T-helper 2 cell (primary cell): ENCODE measurements at regions not wholly inside any gene's neighbourhood (a gene's known extent, or its start where the extent isn't known, plus 50 kb on each side); places are given as distances from the start of the nearest gene placed in this dataset.
A peak's percentile ranks its signal among the peaks of the same experiment; 100 is the strongest.

Source experiments
- DNase-seq, 5 experiments: peaks; one replicate each; pipeline versions ENCODE4 v3.0.0 to v3.0.0-alpha.2; 2012 to 2022

DNA sequence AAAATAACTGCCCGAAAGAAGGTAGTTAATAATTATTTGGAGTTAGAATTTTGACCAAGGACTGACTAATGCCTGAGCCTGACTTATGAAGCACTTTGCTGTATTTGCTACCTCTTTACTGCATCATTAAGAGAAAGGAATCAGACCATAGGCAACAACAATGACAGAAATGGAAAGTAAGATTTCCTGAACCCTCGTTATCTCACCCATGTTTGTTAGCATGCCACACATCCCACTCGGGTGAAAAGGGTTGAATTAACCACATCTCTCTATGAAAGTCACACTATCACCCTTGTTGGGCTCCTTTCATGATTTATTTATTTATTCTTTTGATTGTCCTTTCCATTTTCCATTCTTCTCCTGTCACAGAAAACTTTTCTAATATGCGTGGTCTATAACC lies 59.6 kb downstream of the OLIG3 start:
- peak in 1 of 5 experiments; percentile 60 for DNase-seq

DNA sequence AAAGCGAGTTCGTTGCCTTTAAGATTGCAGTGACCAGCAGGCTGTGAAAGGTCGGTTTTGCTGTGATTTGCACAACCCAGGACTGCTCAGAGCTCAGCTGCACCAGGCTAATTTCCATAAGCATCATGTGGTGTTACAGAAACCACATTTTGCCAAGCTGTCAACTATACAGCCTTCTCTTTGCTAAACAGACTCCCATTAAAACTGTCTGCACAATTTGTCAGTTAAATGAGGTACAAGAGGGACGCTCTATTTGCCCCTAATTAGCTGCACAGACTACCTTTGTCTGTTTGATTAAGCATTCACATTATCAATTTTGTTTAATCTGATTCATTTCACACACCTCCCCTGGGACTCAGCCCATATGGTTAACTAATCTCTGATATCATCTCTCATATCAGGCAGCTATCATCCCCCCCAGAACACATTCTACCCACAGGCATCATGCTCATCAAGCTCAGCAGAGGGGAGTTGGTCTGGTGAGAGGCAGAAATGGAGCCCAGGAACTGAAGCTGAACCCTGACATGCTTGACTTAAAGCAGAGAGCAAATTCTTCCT lies 62.1 kb downstream of the OLIG3 start:
- peak in 1 of 5 experiments; percentile 51 for DNase-seq

DNA sequence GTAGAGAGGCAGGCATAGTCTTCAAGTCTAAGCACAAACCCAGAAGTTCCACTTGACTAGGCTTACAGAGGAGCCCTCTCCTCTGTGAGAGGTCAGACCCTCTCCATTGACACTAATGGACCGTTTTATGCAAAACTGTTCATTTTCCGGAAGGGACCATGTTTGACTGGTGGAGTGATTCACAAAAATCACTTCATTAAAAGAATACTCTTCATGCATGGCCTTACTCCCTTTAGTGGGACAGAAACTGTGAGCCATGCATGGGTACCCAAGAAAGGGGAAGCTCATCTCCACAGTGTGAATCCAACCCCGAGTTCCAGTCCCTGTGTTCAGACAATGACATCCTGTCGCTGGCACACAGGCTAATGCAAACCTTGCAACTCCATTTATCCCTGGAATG lies 63.2 kb downstream of the OLIG3 start:
- no peak for DNase-seq

DNA sequence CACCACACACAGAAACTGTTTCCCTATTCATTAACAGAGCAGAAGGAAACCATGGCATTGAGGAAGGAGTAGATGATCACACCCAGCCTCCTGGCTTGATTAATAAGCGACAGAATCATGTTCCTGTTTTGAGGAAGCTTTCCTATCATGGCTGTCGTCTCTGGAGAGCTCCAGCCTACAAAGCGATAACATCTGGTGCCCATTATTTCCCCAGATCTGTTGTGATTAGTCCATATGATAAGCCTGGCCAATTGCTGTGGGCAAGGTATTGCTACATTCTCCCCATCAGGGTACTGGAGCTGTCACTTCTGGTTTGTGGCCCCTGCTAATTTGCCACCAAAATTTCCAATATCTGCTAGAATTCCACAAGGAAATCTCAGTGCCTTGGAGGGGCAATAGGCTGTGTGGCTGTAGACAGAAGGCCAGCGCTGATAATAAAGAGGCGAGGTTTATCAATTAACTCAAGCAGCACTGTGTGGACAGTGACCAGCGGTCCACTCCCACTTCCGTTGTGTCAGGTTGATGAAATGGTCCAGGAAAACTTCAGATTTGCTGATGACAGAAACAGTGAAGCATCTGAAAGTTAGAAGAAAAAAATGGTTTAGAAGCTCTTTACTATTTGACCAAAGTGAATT lies 66.4 kb downstream of the OLIG3 start:
- DNase-seq, result no peak

DNA sequence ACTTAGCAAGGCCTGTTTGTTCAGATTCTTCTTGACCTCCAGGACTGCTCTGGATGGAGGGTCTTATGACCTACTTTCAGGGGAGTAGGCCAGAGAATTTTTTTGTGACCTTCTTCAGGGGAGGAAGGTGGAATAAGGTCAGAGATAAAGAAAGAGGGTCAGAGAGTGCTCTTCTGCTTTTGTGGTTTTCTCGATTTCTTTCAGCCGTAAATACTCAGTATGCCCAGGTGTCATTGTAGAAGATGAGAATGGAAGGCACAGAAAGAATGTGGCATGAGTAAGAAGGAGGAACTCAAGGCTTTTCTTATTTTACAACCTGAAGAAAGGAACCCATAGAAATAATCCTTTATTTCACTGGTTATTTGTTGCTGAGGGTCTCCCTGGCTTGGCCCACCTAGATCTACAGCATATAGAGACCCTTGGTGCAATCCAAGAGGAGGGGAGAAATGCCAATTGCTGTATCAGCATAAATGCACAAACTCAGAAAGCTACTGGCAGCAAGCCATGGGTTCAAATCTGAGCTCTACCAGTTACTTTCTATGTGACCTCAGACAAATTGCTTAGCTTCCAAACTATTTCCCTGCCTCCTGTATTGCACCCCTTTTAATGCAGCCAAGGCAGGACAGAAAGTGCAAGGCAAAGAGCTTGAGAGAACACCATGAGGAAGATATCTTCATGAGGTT lies 68.0 kb downstream of the OLIG3 start:
- no peak for DNase-seq

DNA sequence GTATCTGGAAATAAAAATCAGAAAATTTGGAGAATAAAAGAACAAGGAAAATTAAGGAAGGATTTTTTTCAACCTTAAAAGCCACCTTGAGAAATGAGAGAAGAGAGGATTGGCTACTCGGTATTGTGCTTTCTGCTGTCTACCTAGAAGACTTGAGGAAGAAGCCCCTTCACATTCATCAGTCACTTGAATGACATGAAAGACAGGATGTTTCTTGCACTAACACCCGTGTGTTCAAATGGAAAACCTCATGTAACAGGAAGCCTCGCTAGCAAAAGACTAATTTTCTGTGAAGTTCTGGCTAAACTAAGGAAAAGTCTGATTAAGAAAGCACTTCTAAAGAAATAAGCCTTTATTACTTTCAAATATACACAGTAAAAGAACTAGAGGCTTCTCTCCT lies 69.9 kb downstream of the OLIG3 start:
- no peak for DNase-seq

DNA sequence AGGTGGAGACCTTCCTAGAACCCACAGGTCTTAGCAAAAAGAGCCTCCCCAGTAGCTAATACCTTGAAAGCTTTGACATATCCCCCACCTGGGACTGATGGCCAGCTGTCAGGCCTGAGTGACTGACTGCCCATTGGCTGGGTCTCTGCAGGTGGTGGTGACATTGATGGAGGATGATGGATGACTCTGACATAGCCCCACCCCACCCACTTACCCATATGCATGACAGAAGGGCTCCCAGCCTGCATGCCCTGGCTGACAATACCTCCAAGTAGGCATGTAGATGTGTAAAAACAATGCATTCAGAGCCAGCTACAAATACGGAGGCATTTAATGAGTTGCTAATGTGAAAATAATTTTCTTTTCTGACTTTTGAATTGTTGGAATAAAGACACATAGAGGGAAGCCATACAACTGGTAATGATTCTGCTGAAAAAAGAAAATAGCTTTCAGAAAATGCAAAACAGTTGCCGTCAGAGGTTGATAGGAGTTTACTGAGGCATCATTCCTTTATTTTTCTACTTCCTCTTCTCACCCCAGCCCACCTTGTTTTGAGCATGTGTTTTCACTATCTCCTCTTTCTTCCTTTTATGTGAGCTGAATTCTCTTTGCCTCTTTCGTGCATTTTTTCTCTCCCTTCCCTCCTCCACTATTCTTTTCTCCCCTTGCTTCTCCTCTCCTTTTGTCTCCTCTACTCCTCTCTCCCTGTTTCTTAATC lies 70.6 kb downstream of the OLIG3 start:
- no peak for DNase-seq

DNA sequence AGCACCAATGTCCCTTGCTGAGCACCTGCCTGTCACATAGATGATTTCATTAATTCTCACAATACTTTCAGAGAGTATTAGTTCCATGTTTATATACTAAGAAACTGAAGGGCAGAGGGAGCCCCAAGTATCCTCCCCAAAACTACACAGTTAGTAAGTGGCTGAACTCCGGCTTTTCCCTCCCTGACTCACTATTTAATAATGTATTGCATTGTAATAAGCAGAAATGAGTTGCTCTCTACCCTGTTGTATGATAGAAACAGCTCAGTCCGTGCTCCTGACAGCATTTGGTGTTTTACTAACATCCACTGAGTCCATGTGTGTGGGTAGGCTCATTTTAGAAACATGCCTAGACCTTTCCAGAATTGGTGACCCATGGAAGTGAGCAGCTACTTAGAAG lies 76.8 kb downstream of the OLIG3 start:
- no peak for DNase-seq

DNA sequence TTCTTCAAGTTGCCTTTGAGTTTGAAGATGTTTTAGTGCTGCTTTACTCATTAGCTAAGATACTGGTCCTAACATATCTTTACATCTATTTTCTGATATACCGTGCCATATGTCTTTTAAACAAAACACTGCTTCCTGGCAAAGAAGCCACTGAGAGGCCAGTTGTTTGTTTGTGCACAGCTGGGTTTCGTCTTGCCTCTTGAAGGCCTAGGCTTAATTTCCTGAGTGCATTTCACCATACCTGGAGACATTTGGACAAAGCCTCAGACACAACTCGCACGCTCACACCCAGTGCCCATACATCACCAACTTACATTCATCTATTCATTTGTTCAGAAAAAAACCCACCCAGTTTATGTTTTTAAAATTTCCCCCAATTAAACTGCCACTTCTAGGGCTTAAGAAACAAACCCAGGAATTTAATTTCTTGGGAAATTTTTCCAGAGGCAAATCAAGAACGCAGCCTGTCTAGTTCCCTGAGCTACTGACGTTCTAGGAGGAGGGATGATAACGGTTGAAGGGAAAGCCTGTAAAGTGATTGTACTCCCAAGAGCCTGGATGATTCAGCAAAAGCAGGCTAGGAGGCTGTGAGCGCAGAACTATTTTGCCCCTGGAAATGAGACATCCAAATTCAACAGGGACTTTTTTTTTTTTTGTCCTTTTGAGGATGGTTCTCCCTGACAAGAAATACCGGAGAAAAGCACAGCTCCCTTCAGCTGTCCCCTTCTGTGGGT lies 77.7 kb downstream of the OLIG3 start:
- DNase-seq, result no peak

DNA sequence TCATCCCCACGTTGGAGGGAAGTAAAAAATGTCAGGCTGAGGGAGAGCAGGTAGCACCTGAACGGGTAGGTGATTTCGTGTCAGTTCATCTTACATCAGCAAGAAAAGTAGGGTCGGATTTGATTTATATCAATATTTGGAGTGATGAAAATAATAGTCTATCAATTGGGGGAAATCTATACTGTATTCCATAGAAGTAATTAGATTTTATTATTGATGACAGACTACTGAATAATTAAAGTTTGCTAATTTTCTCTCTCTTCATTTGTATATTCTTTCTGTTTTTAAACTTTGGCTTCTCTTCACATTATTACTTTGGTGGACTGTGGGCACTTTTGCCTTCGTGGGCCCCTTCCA lies 78.4 kb downstream of the OLIG3 start:
- DNase-seq, result no peak

DNA sequence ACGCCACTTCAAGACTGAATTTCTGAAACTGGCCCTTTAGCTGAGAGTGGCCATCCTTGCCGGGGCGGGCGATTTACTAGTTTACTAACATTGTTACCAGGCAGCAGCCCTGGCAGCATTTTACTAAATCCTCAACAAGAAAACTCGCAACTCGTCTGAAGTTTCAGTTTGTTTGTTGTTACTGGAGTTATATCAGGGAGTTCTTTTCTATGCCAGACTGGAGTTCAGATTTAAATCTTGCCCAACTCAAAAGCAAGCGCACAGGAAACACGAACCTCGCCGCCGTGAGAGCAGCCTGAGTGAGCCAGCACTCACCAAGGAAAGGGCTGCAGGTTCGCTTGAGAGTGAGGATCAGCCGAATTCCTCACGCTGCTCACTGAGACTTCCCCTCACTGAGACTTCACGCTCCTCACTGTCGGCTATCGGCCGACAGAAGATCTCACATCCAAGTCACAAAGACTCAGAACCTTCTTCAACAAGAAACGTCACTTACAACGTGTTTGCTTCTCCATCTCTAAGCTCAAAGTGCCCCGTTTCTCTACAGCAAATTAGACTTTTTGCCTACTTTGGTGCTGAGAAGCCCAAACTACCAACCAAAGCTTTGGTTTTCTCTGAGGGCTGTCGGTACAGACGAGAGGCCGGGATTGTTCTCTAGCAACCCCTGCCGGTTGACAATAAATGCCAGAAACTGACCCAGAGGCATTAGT lies 78.9 kb downstream of the OLIG3 start:
- peak in 4 of 5 experiments; percentile 33 to 81 (median 52) for DNase-seq

DNA sequence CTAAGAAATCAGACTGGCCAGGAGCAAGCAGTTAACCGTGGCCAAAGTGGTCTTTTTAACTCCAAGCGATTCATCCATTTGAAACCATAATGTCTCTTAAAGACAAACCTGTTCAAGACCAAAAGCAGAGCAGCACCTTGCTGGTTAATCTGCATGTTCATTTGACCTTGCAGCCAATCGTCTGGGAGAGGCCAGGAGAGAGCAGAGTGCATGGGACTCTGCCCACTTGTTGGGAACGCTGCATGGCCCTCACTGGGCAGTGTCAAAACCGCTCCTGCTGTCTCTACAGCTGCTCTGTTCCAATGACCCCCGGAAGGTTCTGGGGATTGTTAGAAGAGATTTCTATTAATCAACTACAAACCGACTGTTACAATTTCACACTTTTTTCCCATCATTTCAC lies 79.6 kb downstream of the OLIG3 start:
- DNase-seq, result no peak

DNA sequence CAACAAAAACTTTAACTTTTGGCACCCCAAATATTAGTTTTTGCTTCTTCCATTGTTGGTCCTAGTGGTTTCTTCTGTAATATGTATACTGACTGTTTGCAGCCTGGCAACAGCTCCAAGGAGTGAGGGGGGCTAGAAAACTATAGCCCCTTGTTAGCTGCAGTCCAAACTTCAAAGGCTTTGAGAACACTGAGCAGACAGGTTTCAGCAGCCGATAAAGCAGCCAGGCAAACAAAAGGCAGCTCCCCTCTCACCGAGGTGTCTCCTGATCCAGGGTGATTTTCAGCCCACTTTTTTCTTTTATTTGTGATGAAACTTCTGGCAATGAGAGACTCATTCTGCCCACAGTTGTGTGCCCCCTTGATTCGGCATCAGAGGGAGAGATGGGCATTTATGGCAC lies 80.7 kb downstream of the OLIG3 start:
- no peak for DNase-seq

DNA sequence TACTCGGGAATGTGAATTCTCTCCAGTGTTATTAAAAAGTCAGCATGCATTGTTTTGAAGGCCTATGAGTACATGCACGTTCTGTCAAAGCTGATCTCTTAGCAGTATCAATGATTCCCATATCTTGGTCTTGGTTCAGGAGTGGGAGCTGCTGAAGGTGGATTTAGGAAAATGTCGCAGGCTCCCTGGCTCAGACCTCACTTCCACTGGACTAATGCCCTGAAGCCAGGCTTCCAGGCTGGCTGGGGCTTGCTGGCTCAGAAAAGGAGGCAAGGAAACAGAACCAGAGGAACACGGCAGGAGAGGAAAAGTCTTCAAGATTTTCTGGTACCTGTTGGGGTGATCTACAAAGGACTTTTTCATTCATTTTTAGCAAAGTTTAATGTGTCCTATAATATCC lies 81.6 kb downstream of the OLIG3 start:
- DNase-seq, result no peak

DNA sequence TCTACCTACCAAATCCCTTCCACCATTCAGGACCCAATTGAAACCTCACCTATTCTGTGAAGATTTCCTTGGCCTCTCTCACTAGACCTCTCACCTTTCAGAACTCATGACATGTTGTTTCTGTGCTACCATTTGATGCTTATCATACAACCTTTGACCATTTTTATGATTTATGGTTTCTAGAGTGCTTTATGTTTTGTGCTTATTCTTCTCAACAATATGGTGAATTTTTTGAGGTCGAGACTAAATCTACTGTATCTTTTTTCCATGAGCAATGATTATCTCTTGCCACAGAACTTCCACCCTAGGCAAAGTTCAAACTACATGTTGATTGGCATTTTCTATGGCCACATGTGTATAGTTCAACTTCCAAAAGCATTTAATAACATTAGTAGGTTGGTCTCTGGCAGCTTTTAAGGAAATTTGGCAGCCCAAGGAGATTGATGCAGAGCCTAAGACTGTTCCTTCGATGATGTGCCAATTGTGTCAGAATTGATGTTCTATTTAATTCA lies 84.9 kb downstream of the OLIG3 start:
- no peak for DNase-seq

DNA sequence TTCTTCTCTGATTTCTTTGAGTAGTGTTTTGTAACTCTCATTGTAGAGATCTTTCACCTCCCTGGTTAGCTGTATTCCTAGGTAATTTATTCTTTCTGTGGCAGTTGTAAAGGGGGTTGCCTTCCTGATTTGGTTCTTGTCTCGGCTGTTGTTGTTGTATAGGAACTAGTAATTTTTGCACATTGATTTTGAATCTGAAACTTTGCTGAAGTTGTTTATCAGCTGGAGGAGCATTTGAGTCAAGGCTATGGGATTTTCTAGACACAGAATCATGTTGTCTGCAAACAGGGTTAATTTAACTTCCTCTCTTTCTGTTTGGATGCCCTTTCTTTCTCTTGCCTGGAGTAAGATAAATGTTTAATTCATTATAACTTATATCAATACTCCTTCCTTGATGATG lies 86.4 kb downstream of the OLIG3 start:
- peak in 1 of 5 experiments; percentile 53 for DNase-seq

DNA sequence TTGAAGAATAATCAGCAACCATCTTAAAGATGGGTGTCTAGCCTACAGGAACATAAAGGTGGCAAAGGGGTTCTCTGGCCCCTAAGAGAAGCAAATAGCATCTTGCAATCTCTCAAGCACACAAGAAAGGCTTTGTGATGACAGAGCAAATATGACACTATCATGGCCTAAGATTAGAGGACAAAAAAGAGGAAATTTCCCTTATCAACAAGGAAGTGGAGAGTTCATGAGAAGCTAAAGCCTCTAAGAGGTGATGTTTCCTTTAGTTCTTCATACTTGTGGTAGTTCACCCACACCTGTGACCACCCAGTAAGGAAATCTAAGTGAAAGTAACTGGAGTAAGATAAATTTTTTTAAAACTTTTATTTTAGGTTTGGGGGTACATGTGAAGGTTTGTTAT lies 88.4 kb downstream of the OLIG3 start:
- DNase-seq, result no peak

DNA sequence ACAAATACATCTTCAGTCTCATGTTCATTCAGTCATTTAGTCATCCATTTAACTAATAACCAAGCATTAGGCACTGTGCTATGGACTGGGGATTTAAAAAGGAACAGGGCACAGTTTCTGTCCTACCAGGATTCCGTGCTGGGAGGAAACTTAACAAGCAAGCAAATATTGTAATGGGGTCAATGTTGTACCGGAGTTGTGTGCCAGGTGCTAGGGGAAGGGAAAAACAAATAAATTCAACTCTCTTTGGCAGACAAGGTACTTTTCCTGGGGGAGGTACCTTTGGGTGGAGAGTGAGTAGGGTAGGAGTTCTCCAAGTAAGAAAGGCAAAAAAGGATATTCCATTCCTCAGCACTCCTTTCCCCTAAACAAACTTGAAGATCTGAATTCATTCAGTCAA lies 90.3 kb downstream of the OLIG3 start:
- no peak for DNase-seq

DNA sequence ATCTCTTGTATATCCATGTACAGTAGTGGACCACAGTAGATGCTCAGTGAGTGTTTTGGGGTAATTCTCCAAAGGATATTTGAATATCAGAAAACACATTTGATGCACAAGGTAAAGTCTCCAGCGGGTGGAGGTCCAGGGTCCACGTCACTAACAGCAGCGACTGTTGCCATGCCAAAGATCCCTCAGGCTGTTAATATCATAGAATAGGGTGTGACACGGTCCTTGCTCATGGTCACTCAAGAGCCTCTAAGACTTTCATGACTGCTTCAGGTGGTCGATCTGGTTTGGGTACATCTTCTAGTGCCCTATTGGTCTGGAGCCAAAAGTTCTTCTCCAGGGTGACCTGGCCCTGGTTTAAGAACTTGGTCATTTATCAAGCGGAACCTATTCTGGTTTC lies 90.8 kb downstream of the OLIG3 start:
- DNase-seq, result no peak

DNA sequence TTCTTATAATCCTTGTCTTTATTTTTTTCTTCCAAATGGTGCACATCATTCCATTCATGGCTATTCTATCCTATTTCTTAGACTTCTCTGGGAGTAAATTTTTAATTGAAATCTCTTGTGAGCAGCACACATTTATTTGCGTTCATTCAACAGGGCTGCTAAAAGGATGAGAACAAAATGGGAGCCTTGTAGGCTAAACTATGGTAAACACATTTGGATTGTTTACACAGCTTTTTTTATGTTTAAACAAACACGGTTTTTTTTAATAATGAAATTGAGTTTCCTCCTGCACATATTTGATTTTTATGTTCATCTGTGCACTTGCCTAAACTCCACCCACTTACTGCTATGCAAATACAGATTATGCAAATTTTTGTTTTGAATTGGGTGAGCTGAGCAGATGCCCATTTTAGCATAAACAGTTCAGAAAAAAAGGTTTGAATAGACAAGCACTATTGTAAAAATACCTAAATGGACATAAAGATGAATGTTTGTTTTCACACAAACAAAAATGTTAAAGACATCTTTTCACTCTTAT lies 92.0 kb downstream of the OLIG3 start:
- DNase-seq, result no peak

DNA sequence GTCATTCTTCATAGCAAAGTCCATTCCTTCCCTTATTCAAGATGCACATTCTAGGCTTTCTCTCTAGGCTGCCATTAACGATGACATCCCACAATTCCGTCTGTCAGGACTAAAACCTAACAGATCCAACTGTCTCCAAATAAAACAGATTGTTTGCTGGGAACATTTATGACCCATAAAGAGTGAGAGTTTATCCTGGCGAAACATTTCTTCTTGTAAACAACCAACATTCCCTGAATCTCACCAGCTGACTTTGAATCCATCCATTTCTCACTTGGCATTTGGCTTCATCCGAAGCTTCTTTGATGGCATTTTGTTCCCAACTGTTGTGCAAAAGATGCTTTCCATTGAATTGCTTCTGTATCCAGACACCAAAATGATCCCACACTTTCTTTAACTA lies 93.1 kb downstream of the OLIG3 start:
- DNase-seq, result no peak

DNA sequence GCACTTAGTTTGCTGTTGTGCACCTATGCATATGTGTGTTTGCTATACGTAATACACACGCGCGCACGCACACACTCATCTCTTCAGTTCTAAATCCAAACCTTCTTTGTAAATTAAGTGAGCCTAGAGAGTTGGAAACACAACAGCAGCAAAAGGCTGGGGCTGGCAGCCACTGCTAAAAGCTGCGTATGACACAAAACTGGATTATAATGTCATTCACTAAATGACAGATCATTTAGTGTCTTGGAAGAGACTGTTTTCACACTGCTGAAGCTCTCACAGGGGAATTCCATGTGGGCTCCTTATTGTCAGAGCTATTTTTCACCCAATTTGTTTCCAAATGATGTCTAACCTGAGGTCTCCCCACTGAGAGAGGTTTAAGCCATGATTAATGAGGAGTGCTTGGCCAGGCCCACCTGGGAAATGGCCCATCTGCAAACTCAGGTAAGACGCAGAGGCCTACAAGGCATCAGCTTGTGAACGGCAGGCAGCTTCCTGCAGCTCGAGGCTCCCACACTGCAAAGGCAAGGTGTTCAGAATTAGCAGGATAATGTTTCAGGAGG lies 94.2 kb downstream of the OLIG3 start:
- peak in 1 of 5 experiments; percentile 71 for DNase-seq
